ENCODE measurements at regions not wholly inside any gene's neighbourhood (a gene's known extent, or its start where the extent isn't known, plus 50 kb on each side); places are given as distances from the start of the nearest gene placed in this dataset.

DNA sequence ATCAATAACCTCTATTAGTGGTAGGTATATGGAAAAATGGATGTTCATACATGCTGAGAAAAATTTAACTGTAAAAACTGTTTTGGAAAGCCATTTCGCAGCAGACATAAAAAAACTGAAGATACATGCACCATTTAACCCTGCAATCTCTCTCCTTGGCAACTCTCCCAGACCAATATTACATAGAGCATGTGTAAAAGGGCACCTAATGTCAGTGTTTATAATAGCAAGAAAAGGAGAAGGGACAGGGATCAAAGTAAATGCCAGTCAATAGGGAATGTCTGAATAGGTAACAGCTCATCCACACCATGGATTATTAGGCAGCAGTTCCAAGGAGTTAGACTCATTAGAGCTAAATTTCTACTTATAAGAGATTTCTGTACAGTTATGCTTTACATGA, 77.2 kb downstream of the BTG1 start:
- H3K36me3 ChIP-seq: no peaks in the 10 kb centered on the region
- no peaks in the 10 kb centered on the region for H3K4me1 ChIP-seq (replicated peaks)
- no peaks in the 10 kb centered on the region for H3K27me3 ChIP-seq (replicated peaks; ENCODE audit: insufficient read depth)
- no peaks in the 10 kb centered on the region for H3K9me3 ChIP-seq
- 87% methylated on average over 1 of the region's 1 CpG for WGBS
- intact Hi-C loops (cut with DNase I): no loop called here
- no peak for DNase-seq (ENCODE audit: low spot score)
- TF ChIP-seq POLR2AphosphoS5 (IDR thresholded peaks at IDR 0.05): no peak
- TF ChIP-seq POLR2A (IDR thresholded peaks at IDR 0.05): no peak
- TF ChIP-seq CTCF (IDR thresholded peaks at IDR 0.05): no peak
- H3K4me3 ChIP-seq: no peak overlapping the region
- H3K27ac ChIP-seq: no peak overlapping the region

DNA sequence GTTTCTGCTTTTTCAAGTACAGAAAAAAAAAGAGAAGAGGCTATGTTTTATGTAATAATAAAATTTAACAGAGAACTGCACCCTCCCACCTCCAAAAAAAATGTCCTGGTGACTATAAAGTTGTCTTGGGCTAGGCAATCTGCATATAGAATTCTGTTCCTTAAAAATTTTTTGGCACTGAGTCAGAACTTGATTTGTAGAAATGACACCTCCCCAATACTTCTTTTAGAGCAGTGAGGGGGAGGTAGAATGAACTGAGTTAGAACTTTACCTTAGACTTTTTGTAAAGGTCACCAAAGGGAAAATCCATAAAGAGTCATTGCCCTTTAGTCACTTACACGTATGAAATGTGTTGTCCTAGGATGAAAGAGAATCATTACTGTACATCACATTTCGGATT, 80.0 kb downstream of the BTG1 start:
- TF ChIP-seq POLR2AphosphoS5 (IDR thresholded peaks at IDR 0.05): no peak
- no peak for TF ChIP-seq POLR2A (IDR thresholded peaks at IDR 0.05)
- TF ChIP-seq CTCF (IDR thresholded peaks at IDR 0.05): no peak
- Histone ChIP-seq H3K9me3 (no peaks in the 10 kb centered on the region), H3K4me3 (no peak overlapping the region), H3K27me3 (replicated peaks; ENCODE audit: insufficient read depth) (no peaks in the 10 kb centered on the region), H3K4me1 (replicated peaks) (no peaks in the 10 kb centered on the region), H3K36me3 (no peaks in the 10 kb centered on the region), H3K27ac (no peak overlapping the region)
- whole genome bisulfite sequencing: 67% methylated on average over 2 of the region's 2 CpGs
- intact Hi-C loops (cut with DNase I): no loop called here
- DNase-seq (ENCODE audit: low spot score): no peak

DNA sequence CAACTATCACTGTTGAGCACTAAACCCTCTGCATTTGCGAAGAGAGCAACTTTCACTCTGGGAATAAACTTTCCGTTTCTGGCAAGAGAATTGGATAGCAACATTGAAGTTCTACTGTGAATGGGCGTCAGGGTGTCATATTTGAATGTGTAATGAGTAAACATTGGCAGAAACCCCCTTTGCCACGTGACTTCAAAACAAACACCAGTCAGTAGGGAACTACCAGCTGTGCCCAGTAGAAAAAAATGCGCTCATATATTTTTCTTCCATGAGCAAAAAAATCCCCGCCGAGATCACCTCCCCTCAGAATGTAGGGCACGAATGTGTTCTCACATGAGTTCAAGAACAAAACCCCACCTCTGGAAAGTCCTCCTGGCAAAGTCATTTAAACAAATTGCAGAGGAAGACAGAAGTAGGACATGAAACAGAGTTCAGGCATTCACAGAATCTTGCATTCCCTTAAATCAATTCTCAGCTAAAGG, 80.6 kb downstream of the BTG1 start:
- TF ChIP-seq CTCF (IDR thresholded peaks at IDR 0.05): no peak
- TF ChIP-seq POLR2AphosphoS5 (IDR thresholded peaks at IDR 0.05): peak; percentile 37
- Histone ChIP-seq H3K4me1 (replicated peaks) (no peaks in the 10 kb centered on the region), H3K36me3 (no peaks in the 10 kb centered on the region), H3K27me3 (replicated peaks; ENCODE audit: insufficient read depth) (no peaks in the 10 kb centered on the region), H3K27ac (peak overlapping the region in 1 of 2 donors; percentile 50), H3K9me3 (no peaks in the 10 kb centered on the region), H3K4me3 (no peak overlapping the region)
- intact Hi-C loops (cut with DNase I): no loop called here
- WGBS: 20% methylated on average over 8 of the region's 8 CpGs
- peak; percentile 50 for DNase-seq (ENCODE audit: low spot score)

DNA sequence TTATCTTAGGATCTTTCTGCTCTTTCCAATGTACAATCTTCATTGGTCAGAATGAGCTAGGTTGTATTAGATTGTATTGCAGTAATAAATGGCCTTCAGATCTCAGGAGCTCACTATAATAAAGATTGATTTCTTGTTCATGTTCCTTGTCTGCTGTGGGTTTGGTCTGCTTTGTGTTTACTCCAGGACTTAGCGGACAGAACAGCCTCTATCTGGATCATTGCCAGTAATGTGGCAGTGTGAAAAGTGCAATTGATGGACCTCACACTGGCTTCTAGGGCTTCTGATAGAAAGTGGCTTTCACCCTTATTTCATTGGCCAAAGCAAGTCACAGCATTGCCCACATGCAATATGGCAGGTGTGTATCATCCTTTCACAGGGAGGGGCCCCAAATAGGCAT, 81.2 kb downstream of the BTG1 start:
- Histone ChIP-seq H3K27ac (peak overlapping the region in 1 of 2 donors; percentile 50), H3K27me3 (replicated peaks; ENCODE audit: insufficient read depth) (no peaks in the 10 kb centered on the region), H3K4me3 (no peak overlapping the region), H3K4me1 (replicated peaks) (no peaks in the 10 kb centered on the region), H3K9me3 (no peaks in the 10 kb centered on the region), H3K36me3 (no peaks in the 10 kb centered on the region)
- 30% methylated on average over 1 of the region's 1 CpG for WGBS
- intact Hi-C loops (cut with DNase I): no loop called here
- TF ChIP-seq CTCF (IDR thresholded peaks at IDR 0.05) (no peak), POLR2AphosphoS5 (IDR thresholded peaks at IDR 0.05) (no peak), POLR2A (IDR thresholded peaks at IDR 0.05) (no peak)
- no peak for DNase-seq (ENCODE audit: low spot score)

DNA sequence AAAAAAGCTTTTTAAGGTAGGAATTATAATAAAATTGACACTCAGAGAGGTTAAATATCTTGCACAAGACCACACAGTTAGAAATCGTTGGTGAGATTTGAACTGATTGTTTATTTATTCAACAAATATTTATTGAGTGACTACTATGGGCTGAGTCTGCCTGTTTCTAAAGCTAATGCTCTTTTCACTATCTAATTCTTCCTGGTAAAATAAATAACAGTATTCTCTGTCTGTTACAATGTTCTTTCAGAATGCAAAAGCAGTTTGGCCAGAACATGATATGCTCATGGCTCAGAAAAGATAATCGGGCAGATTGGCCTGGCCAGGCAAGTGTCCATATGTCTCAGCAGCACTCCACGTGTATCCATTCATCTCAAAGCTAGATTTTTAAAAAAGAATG, 82.0 kb downstream of the BTG1 start:
- H3K4me1 ChIP-seq (replicated peaks): no peaks in the 10 kb centered on the region
- no peak for DNase-seq (ENCODE audit: low spot score)
- WGBS: 29% methylated on average over 3 of the region's 3 CpGs
- no peak overlapping the region for H3K4me3 ChIP-seq
- H3K36me3 ChIP-seq: no peaks in the 10 kb centered on the region
- TF ChIP-seq CTCF (IDR thresholded peaks at IDR 0.05) (no peak), POLR2A (IDR thresholded peaks at IDR 0.05) (no peak), POLR2AphosphoS5 (IDR thresholded peaks at IDR 0.05) (no peak)
- H3K27ac ChIP-seq: no peak overlapping the region
- intact Hi-C loops (cut with DNase I): no loop called here
- no peaks in the 10 kb centered on the region for H3K27me3 ChIP-seq (replicated peaks; ENCODE audit: insufficient read depth)
- H3K9me3 ChIP-seq: no peaks in the 10 kb centered on the region
